Urinary bladder (tissue), 3 donors: ENCODE measurements at regions not wholly inside any gene's neighbourhood (a gene's known extent, or its start where the extent isn't known, plus 50 kb on each side); places are given as distances from the start of the nearest gene placed in this dataset.
"Not testable (repeated sequence)": the region's sequence is repeated elsewhere in the genome, so short reads cannot be mapped to it uniquely, and the experiment has no call there.

Source experiments
- DNase-seq: peaks from one replicate; pipeline ENCODE4 v3.0.0-alpha.2; 2015; ENCODE audit errors: extremely low spot score
- H3K27ac ChIP-seq: one replicate; pipeline ENCODE4 v1.5.1; 2013; ENCODE audit warnings: low read depth, mild to moderate bottlenecking, moderate library complexity
- H3K36me3 ChIP-seq: one replicate; pipeline ENCODE4 v1.6.1; 2013; ENCODE audit warnings: mild to moderate bottlenecking, moderate library complexity; ENCODE audit not compliant: insufficient read depth
- H3K4me1 ChIP-seq: one replicate; pipeline ENCODE4 v1.6.1; 2013; ENCODE audit warnings: mild to moderate bottlenecking, moderate library complexity; ENCODE audit not compliant: insufficient read depth
- H3K4me3 ChIP-seq: one replicate; pipeline ENCODE4 v1.5.1; 2013; ENCODE audit warnings: low read depth, low read length
- WGBS: extraction: QIAGEN DNeasy Blood & Tissue Kit; methylation state at CpG from one replicate; pipeline ENCODE4 v1.1.7; 2013; 5-methylcytosine and 5-hydroxymethylcytosine counted together
- donor health status: healthy with polysubstance abuse.
- donor health status: healthy.

- Histone ChIP-seq H3K36me3 (no peaks in the 10 kb centered on the region), H3K27ac (no peak overlapping the region), H3K4me3 (no peak overlapping the region), H3K4me1 (no peaks in the 10 kb centered on the region)
- WGBS: 87% methylated on average over 3 of the region's 3 CpGs
- DNase-seq: no peak
Measured at GRCh38 chr11:127939000-127939399, 648.4 kb downstream of the ETS1 start.

DNA sequence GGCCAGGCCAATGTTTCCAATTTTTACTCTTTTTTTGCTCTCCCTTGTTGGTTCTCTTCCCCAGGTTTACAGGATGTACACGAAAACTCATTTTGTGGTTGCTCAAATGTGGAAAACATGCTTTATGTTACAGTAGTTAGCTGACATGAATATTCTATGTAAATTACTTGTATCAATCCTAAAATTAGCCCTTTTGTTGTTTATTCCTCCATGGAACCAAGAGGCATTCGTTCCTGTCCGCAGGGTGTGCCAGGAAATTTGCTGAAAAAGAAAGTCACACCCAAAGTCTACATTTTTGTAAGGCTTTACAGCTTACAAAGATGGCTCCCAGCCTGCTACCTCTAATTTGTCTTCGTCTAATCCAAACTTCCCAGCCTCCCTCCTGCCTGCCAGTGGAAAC lies 652.3 kb downstream of the ETS1 start:
- Histone ChIP-seq H3K27ac (no peak overlapping the region), H3K36me3 (no peaks in the 10 kb centered on the region), H3K4me1 (no peaks in the 10 kb centered on the region), H3K4me3 (no peak overlapping the region)
- 78% methylated on average over 4 of the region's 4 CpGs for WGBS
- DNase-seq: no peak

DNA sequence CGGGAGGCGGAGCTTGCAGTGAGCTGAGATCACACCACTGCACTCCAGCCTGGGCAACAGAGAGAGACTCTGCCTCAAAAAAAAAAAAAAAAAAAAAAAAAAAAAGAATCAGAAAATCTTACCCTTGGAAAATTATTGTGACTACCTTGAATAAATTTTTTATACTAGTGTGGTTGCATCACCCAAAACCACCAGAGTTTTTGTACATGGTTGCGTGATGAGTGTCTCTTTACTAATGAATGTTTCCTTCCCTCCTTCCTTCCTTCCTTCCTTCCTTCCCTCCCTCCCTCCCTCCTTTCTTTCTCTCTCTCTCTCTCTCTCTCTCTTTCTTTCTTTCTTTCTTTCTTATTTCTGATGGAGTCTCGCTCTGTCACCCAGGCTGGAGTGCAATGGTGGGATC lies 653.4 kb downstream of the ETS1 start:
- DNase-seq, H3K27ac ChIP-seq, H3K4me1 ChIP-seq, H3K4me3 ChIP-seq, H3K36me3 ChIP-seq: not testable (repeated sequence)
- 97% methylated on average over 4 of the region's 4 CpGs for WGBS

GRCh38 chr11:127931803-127932202 lies 655.6 kb downstream of the ETS1 start:
- no peaks in the 10 kb centered on the region for H3K4me1 ChIP-seq
- 79% methylated on average over 7 of the region's 7 CpGs for WGBS
- H3K27ac ChIP-seq: no peak overlapping the region
- DNase-seq: no peak
- no peaks in the 10 kb centered on the region for H3K36me3 ChIP-seq
- no peak overlapping the region for H3K4me3 ChIP-seq

- no peak overlapping the region for H3K4me3 ChIP-seq
- 96% methylated on average over 8 of the region's 8 CpGs for WGBS
- no peak for DNase-seq
- no peaks in the 10 kb centered on the region for H3K36me3 ChIP-seq
- H3K27ac ChIP-seq: no peak overlapping the region
- no peaks in the 10 kb centered on the region for H3K4me1 ChIP-seq
Measured at GRCh38 chr11:127926721-127927120, 660.6 kb downstream of the ETS1 start.

GRCh38 chr11:127925475-127925874 lies 661.9 kb downstream of the ETS1 start:
- 48% methylated on average over 4 of the region's 4 CpGs for WGBS
- H3K4me1 ChIP-seq: no peaks in the 10 kb centered on the region

GRCh38 chr11:127919206-127920000 lies 668.0 kb downstream of the ETS1 start:
- 81% methylated on average over 2 of the region's 2 CpGs for whole genome bisulfite sequencing
- no peak overlapping the region for H3K4me3 ChIP-seq
- H3K4me1 ChIP-seq: no peaks in the 10 kb centered on the region
- no peak overlapping the region for H3K27ac ChIP-seq
- DNase-seq: no peak
- no peaks in the 10 kb centered on the region for H3K36me3 ChIP-seq

More at GRCh38 chr11:127925475-127925874, 661.9 kb downstream of the ETS1 start:
- H3K27ac ChIP-seq: no peak overlapping the region
- no peak overlapping the region for H3K4me3 ChIP-seq
- H3K36me3 ChIP-seq: no peaks in the 10 kb centered on the region
- DNase-seq: no peak

- DNase-seq: no peak
- Histone ChIP-seq H3K4me1 (no peaks in the 10 kb centered on the region), H3K4me3 (no peak overlapping the region), H3K36me3 (no peaks in the 10 kb centered on the region), H3K27ac (no peak overlapping the region)
Measured at GRCh38 chr11:127902382-127902781, 685.0 kb downstream of the ETS1 start.

- 97% methylated on average over 28 of the region's 28 CpGs for WGBS
- no peak overlapping the region for H3K27ac ChIP-seq
- H3K36me3 ChIP-seq: no peaks in the 10 kb centered on the region
- no peak for DNase-seq
- no peaks in the 10 kb centered on the region for H3K4me1 ChIP-seq
- H3K4me3 ChIP-seq: no peak overlapping the region
Measured at GRCh38 chr11:127898422-127899365, 688.7 kb downstream of the ETS1 start.

DNA sequence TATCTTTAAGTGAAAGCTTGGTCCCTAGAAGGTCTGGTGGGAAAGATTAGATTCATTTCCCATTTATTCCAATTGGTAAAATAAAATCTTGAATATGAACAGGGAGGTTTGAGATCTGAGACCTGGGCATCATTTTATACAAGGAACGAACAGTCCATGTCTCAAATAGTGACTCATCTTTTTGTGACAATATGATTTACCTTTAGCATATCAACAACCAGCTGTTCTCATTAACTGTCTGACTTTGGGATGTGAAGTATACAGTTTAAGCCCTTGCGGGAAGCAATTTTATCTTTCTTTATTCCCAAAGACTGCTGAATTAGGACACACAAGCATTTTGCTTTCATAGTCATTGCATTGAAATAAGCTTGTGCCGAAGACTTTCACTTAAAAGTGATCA lies 691.6 kb downstream of the ETS1 start:
- no peak overlapping the region for H3K27ac ChIP-seq
- no peak overlapping the region for H3K4me3 ChIP-seq
- H3K4me1 ChIP-seq: no peaks in the 10 kb centered on the region
- WGBS: 51% methylated on average over 3 of the region's 3 CpGs
- no peaks in the 10 kb centered on the region for H3K36me3 ChIP-seq
- DNase-seq: no peak

DNA sequence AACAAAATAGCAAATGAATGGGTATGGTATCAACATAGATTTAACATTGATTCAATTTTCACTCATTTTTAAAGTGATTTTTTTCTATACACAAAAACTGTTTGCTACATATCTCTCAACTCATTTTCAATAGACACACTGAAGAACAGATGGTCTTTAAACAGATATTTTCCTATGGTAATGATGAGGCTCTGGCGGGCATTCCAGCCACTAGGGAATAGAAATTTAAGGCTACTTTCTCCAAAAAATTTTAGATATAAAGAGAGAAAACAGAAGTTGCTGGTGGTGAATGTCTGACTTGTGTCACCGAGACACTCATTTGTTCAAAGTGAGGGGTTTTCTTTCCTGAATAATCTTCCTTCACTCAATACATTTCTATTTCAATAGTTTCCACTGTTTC lies 693.0 kb downstream of the ETS1 start:
- WGBS: 89% methylated on average over 2 of the region's 2 CpGs
- no peak for DNase-seq
- no peaks in the 10 kb centered on the region for H3K36me3 ChIP-seq
- no peak overlapping the region for H3K4me3 ChIP-seq
- H3K4me1 ChIP-seq: no peaks in the 10 kb centered on the region
- H3K27ac ChIP-seq: no peak overlapping the region

DNA sequence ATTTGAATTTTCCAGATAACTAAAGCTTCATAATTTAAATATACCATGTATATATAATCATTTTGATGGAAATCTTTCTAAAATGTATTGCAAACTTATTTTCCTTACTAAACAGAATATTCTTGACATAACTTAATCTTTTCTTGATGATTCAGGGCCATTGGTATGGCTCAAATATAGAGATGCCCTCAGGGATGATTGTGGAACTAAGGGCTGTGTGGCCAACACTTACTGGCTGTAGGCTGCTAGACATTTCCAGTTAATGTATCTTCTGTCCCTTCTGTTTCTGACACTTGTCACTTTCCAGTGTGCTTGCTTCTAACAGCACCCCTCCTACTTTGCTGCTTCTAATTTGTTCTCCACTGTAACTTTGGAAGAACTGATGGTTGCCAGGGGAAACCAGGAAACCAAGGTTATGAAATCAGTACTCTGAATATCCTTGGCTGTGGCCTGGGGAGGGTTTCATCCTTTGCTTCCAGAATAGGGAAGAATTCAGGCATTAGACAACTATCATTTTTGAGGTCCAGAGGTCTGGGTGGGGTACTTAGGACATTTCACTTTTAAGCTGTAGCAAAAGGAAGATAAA lies 697.2 kb downstream of the ETS1 start:
- Histone ChIP-seq H3K4me3 (no peak overlapping the region), H3K36me3 (no peaks in the 10 kb centered on the region)
- no peak for DNase-seq

GRCh38 chr11:127888386-127888785 lies 699.0 kb downstream of the ETS1 start:
- no peaks in the 10 kb centered on the region for H3K36me3 ChIP-seq
- no peaks in the 10 kb centered on the region for H3K4me1 ChIP-seq
- DNase-seq: no peak
- no peak overlapping the region for H3K27ac ChIP-seq
- no peak overlapping the region for H3K4me3 ChIP-seq

More for the DNA sequence above, 697.2 kb downstream of the ETS1 start:
- Histone ChIP-seq H3K27ac (no peak overlapping the region), H3K4me1 (no peaks in the 10 kb centered on the region)

DNA sequence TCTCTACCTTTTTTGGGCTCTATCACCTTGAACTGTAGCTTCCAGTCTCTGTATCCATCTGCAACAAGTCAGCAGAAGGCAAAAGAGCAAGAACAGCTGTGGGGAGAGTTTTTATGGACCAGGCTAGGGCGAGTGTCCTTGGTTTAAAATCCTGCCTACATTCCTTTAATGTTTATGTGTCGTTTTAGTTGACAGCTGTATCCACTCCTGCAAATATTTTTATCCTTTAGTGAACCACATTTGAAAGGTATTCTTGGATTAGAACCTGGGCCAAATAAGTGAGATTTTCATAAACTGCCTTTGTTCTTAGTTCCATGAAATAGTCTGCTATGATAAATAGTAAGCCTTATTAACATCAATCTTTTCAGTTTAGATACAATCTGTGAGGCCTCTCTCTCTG lies 712.2 kb downstream of the ETS1 start:
- WGBS: 15% methylated on average over 2 of the region's 2 CpGs

More for the DNA sequence above, 712.2 kb downstream of the ETS1 start:
- Histone ChIP-seq H3K4me3 (no peak overlapping the region), H3K4me1 (no peaks in the 10 kb centered on the region), H3K27ac (no peak overlapping the region), H3K36me3 (no peaks in the 10 kb centered on the region)
- no peak for DNase-seq
